AG04450 (cell line): ENCODE measurements at regions not wholly inside any gene's neighbourhood (a gene's known extent, or its start where the extent isn't known, plus 50 kb on each side); places are given as distances from the start of the nearest gene placed in this dataset.

Experiments
- CTCF ChIA-PET: fragments of 300-600, 350-600 bp; formaldehyde crosslinking; extraction: SDS; loops from one replicate; lab custom pipeline; 2022; ENCODE audit warnings: antibody characterized with exemption, inconsistent platforms; lab: Charles Lee
- POLR2A ChIA-PET: fragments of 350-600 bp; formaldehyde crosslinking; extraction: SDS; loops from one replicate; lab custom pipeline; 2021; ENCODE audit warnings: antibody characterized with exemption, inconsistent platforms; lab: Yijun Ruan, JAX
- DNase-seq: peaks from one replicate; pipeline ENCODE4 v3.0.0-alpha.2; 2011; ENCODE audit warnings: low read depth, low spot score
- H3K27ac ChIP-seq: one replicate; pipeline ENCODE4 v1.5.1; 2012; ENCODE audit warnings: low read depth, low read length, control low read depth
- H3K27me3 ChIP-seq: one replicate; pipeline ENCODE4 v1.6.0; 2012; ENCODE audit warnings: low read length; ENCODE audit not compliant: control insufficient read depth, insufficient read depth
- H3K4me3 ChIP-seq: 2 replicates; pipeline ENCODE4 v1.5.1; 2011; ENCODE audit warnings: mild to moderate bottlenecking, low read depth, low read length, control low read depth
- H3K9me3 ChIP-seq: 2 replicates; pipeline ENCODE4 v1.5.1; 2012; ENCODE audit warnings: low read length; ENCODE audit not compliant: control insufficient read depth, insufficient read depth
- TF ChIP-seq, protein P1 (sequence below): IDR thresholded peaks from 2 replicates; pipeline ENCODE4 v1.5.1; 2011; ENCODE audit warnings: low read depth, low read length, control low read depth, inconsistent platforms

DNA sequence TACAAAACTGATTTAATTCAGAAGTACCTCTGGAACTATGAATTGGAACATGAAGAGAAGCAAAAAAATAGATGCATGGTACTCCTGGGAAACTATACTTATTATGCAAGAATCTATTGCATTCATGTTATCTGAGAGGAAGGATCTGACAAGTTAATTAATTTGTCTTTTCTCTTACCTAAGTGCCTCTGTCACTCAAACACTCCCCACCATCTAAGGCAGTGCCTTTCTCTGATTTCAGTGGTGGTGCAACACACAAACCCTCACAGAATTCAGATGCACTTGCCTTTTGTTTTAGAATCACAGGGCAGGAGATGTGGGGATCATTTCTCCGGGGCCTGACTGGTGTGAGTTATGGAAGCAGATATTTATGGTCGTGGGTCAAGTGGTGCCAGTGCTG, 52.5 kb upstream of the C9orf72 start:
- H3K9me3 ChIP-seq: no peaks in the 10 kb centered on the region
- H3K27me3 ChIP-seq: no peaks in the 10 kb centered on the region
- TF ChIP-seq, protein P1, sequence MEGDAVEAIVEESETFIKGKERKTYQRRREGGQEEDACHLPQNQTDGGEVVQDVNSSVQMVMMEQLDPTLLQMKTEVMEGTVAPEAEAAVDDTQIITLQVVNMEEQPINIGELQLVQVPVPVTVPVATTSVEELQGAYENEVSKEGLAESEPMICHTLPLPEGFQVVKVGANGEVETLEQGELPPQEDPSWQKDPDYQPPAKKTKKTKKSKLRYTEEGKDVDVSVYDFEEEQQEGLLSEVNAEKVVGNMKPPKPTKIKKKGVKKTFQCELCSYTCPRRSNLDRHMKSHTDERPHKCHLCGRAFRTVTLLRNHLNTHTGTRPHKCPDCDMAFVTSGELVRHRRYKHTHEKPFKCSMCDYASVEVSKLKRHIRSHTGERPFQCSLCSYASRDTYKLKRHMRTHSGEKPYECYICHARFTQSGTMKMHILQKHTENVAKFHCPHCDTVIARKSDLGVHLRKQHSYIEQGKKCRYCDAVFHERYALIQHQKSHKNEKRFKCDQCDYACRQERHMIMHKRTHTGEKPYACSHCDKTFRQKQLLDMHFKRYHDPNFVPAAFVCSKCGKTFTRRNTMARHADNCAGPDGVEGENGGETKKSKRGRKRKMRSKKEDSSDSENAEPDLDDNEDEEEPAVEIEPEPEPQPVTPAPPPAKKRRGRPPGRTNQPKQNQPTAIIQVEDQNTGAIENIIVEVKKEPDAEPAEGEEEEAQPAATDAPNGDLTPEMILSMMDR: no peak
- POLR2A ChIA-PET: no interaction called here
- DNase-seq: no peak
- CTCF ChIA-PET: no interaction called here
- no peak overlapping the region for H3K27ac ChIP-seq
- H3K4me3 ChIP-seq: no peak overlapping the region

DNA sequence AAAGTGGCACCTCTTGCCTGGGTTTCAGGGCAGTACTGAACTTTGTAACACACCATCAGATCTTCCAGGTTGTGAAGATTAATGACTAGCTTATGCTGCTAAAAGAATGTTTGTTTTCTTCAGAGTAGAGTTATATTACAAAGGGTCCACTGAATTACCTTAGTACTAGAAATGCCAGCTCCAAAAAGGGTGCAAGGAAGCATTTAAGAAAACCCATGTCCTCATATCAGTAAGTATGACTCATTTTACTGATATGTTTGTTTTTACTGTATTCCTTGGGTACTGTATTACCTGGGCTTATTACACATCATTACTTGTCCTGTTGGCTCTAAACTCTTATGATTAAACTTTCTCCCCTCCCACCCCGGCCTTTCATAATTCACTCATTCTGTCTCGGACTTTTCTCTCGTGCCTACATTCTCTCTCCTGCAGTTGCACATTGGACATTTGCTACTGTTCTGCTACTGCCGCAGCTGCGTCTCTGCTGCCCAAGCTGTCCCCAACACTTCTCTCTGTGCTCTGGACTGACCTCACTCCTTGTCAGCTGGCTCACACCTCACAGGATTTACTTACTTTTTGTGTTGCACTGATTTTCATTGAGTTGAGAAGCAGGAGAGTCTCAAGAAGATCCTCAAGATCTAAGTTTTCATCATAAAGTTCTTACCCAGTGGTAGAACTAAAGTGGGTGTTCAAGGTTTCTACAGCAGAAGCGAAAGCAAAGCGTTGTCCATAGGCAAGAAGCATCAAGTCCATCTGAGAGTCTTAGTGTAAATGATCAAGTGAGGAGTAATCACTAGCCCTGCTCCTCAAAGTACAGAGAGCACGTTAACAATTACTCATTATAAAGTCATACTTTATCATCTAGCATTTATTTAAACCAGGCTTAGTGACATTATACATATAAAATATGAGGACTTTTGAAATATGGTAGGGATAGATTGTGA, 53.2 kb upstream of the C9orf72 start:
- no peaks in the 10 kb centered on the region for H3K27me3 ChIP-seq
- no peak overlapping the region for H3K27ac ChIP-seq
- H3K4me3 ChIP-seq: no peak overlapping the region
- TF ChIP-seq, protein P1: no peak
- H3K9me3 ChIP-seq: no peaks in the 10 kb centered on the region
- ChIA-PET CTCF (no interaction called here), POLR2A (no interaction called here)
- DNase-seq: no peak

DNA sequence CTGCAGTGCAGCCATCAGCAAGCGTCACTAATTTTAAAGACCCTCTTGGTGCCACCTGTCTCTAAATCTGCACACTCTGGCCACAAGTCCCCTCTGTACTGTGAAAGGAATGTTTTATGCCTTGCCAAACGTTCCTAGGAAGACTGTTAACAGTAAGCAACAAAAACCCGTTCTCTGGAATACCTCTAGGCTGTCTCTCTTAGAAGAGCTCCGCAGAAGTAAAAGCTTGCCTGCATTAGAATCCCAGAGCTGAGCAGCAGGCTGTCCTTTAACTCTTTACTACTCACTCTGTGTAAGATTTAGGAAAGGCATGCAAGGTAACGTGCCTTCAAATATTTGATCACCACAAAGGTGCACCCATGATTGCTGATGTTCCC, 53.9 kb upstream of the C9orf72 start:
- H3K27me3 ChIP-seq: no peaks in the 10 kb centered on the region
- TF ChIP-seq, protein P1: no peak
- H3K4me3 ChIP-seq: no peak overlapping the region
- no peak overlapping the region for H3K27ac ChIP-seq
- no peak for DNase-seq
- POLR2A ChIA-PET: no interaction called here
- H3K9me3 ChIP-seq: no peaks in the 10 kb centered on the region
- CTCF ChIA-PET: no interaction called here

DNA sequence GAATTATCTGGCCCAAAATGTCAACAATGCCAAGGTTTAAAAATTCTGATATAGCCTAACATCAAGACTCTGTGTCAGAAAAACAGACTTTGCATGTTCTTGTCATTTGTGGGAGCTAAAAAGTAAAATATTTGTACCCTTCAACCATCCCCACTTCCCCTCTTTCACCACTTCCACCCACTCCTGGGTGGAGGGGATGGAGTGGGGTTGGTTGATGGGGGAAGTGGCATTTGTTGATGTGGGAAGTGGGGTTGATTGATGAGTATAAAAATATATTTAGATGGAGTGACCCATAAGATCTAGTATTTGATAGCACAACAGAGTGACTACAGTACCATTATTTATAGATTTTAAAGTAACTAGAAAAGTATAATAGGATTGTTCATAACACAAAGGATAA, 55.0 kb upstream of the C9orf72 start:
- POLR2A ChIA-PET: no interaction called here
- Histone ChIP-seq H3K27me3 (no peaks in the 10 kb centered on the region), H3K4me3 (no peak overlapping the region), H3K27ac (no peak overlapping the region), H3K9me3 (no peaks in the 10 kb centered on the region)
- DNase-seq: no peak
- TF ChIP-seq, protein P1: no peak
- CTCF ChIA-PET: no interaction called here

DNA sequence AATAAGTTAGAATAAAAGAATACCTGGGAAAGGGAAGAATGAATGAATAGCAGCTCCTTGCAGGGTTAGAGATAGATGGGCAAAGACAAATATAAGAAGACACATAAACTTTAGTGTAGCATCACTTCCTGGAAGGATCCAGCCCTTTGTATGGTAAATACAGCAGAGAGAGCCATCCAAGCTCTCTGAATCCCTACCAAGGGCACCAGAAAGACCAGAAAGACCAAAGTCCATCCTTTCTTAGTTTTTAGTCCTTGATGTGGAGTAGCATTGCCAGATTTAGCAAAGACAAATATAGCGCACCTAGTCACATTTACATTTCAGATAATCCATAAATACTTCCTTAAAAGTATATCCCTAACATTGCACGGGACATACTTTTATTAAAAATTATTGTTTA, 56.1 kb upstream of the C9orf72 start:
- no peak for DNase-seq
- TF ChIP-seq, protein P1: no peak
- ChIA-PET CTCF (no interaction called here), POLR2A (no interaction called here)
- no peak overlapping the region for H3K27ac ChIP-seq
- H3K27me3 ChIP-seq: no peaks in the 10 kb centered on the region
- H3K4me3 ChIP-seq: no peak overlapping the region
- H3K9me3 ChIP-seq: no peaks in the 10 kb centered on the region
